ENCODE measurements at regions not wholly inside any gene's neighbourhood (a gene's known extent, or its start where the extent isn't known, plus 50 kb on each side); places are given as distances from the start of the nearest gene placed in this dataset.
"Not testable (repeated sequence)": the region's sequence is repeated elsewhere in the genome, so short reads cannot be mapped to it uniquely, and the experiment has no call there.

DNA sequence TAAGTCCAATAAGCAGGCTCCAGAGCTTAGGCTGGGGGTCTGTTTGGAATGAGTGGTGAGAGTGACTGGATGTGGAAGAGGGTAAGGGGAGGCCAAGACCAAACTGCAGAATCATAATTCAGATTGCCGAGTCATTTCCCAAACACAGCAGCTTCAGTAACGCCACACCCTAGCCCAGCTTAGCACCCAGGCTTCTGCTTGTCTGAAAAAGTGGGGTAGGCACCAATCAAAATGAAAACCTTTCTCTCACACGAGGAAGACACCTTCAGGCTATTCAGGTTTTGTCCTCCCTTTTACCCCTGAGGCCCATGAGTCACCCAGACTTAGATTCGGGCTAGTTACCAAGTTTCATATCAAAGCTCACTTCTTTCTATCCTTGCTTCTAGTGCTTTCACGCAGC lies 306.1 kb downstream of the DAD1 start:
- no peak for DNase-seq

GRCh38 chr14:22282417-22282816 lies 306.6 kb downstream of the DAD1 start:
- DNase-seq, result no peak

- DNase-seq, result not testable (repeated sequence)
Observed at GRCh38 chr14:22281447-22281874, 307.6 kb downstream of the DAD1 start.

DNA sequence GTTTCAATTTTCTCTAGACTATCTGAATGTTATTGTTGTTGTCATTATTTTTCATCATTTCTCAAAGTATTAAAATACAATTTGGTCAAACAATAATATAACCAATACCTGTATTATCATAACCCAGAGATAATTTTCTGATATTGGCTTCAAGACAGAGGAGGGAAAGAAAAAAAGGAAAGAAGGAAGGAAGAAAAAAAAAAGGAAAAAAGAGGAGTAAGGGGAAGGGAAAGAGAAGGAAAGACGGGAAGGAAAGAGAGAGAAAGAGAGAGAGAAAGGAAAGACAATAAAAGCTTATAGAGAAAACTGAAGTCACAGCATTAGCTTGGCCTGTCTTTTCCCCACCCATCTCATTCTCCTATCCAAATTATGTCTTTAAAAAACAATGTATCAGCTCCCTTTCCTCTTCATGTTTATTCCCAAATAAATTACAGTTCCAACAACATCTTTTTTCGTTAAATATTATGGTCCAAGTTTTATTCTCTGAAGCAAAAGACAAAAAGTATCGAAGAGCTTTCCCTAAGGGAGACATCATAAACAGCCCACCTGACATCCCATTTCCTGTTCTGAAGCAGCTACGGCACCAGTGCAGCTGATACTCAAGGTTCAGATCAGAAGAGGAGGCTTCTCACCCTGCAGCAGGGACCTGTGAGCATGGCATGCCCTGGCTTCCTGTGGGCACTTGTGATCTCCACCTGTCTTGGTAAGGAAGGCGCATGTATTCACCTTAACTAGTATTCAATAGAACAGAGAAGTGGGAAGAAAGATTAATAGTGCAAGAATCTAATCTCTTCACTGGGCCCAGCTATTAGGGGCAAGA lies 308.3 kb downstream of the DAD1 start:
- DNase-seq, result no peak

GRCh38 chr14:22276913-22277816 lies 311.9 kb downstream of the DAD1 start:
- DNase-seq, result no peak

- DNase-seq, result no peak
Observed at GRCh38 chr14:22271838-22272799, 316.9 kb downstream of the DAD1 start.

DNA sequence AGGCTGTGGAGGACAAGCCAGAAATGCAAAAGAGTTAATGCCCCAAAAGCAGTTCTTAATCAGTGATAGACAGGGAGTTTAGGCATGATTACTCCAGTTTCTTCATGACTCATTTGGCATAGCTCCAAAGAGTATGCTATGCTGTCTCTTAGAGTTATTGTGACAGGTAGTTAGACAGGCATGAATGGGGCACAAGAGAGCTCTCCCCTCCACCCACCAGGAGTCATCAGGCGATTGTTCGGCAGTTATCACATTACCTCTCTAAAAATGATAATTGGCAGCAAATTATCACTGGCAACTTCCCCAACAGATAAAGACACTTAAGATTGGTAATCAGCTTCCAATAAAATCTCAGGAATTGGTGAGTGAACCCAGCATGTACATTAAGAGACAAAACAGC lies 320.1 kb downstream of the DAD1 start:
- DNase-seq, result no peak

DNA sequence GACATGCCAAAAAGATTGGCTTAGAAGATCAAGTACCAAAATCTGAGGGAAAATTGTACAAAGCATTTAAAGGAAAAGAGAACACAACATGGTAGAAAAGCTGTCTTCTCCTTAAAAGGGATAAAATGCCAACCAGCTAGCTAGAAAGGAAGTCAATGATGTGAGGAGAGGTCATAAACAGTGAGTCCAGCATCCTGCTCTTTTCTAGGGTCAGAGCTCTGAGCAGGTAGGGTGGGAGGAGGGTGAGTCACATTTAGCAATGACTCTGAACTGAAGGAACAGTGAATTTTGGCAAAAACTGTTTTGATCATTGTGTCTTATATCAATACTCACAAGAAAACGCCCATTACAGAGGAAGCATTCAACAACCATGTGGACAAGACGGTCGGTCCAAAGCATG lies 322.3 kb downstream of the DAD1 start:
- no peak for DNase-seq

DNA sequence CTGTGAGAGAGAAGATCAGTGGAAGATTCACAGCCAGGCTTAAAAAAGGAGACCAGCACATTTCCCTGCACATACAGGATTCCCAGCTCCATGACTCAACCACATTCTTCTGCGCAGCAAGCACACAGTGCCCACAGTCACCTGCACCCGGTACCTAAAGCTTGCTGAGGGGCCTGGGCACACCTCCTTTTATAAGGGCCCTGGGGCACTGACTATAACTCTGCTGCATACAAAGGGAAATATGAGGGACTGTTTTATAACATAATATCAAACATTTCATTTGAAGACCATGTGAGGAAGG lies 322.9 kb downstream of the DAD1 start:
- DNase-seq, result no peak

DNA sequence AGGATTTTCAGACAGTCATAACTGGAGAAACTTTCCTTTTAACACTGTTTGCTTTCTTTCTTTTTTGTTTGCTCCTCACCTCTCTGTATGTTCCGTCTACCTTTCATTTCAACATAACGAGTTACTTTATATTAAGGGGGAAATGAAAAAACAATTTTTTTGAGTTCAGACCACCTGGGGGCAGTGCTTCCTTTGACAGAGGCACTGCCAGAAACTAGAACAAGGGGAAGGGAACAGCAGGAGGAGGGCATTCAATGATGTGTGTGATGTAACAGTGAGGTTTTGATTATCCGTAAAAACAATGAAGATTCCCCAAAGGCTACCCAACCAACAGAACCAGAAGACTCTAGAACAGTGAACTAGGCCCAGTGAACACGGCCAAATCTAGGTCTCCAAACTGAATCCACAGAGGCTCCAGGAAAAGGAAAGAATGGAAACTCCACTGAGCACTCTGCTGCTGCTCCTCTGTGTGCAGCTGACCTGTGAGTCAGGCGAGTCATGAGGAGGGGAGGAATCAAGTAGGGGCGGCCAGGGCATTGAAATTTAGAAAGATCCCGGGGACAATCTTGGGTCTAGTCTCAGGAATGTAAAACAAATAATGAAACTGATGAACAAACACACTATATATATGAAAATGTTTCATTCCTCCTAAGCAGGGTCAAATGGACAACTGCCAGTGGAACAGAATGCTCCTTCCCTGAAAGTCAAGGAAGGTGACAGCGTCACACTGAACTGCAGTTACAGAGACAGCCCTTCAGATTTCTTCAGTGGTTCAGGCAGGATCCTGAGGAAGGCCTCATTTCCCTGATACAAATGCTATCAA lies 323.5 kb downstream of the DAD1 start:
- DNase-seq, result peak; percentile 32

- no peak for DNase-seq
Observed at GRCh38 chr14:22264759-22265158, 324.3 kb downstream of the DAD1 start.

- no peak for DNase-seq
Observed at GRCh38 chr14:22263961-22264360, 325.1 kb downstream of the DAD1 start.

DNA sequence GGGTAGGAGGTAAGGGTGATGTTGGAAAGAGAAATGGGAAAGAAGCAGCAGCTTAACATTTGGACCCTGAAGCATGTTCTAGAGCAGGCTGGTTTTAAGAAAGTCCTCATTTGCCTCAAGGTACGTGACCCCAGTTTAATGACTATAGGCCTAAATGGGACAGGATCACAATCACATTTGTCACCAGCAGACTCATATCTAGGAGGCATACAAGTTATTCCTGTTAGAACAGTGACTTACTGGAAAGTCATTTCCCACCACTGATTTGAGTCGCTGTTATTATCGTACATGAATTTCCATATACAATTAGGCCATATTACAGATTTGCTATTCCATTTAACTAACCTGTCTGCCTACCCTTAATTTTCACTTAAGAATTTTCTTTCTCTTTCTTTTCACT lies 326.1 kb downstream of the DAD1 start:
- no peak for DNase-seq

DNA sequence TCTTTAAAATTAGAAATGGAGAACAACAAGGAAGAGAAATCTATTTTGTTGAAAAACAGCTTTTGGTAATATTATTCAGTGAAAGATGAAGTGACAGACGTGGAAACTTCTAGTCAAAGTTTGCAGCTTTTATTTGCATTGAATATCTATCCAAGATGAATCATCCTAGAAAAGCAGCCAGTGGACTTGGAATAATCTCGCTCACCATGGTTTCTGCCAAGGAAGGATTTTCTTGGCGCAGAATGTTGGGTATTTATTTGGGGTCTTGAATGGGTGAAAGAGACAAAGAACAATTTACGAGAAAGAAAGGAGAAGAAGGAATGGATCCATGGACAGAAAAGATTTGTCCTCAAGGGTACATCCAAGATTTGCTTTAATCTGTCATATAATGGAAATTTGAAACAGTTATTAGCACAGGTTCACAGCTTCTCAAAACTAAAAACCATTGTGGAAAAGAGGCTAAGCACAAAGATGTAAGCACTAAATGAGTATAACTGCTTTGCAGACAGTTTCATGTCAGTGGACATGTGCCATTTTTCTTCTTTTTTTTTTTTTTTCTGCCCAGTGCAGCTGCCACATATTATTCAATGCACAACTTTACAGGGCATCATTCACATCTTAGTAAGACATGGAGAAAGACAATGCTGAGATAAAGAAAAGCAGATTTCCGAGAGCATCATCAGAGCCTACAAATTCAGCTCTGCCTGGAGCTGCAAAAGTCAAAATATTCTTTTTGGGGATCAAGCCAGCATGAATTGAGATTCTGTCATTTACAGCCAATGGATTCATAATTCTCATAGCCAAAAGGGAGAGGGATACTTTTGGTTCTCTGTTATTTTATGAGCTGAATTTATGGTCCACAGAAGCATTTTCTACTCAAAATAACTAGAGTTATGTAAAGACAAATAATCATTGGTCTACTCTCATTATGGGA lies 333.7 kb downstream of the DAD1 start:
- DNase-seq, result no peak

DNA sequence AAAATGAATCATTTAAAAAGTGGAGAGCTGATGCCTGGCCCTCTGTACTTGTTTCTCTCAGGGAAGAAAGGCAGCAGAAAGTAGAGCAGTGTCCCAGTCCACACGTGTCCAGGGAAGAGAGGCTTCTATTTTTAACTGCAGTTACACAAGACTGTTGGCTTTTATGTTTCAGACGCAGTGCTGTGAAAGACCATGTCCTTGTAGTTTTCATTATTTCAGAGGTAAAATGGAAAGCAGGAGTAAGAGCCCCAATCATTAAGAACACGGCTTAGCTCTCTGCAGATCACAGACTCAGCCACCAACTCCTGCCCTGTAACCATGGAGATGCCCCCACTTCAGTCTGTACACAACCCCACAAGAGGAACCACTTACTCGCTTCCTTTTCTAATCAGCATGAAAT lies 336.3 kb downstream of the DAD1 start:
- no peak for DNase-seq

GRCh38 chr14:22251090-22251489 lies 337.9 kb downstream of the DAD1 start:
- no peak for DNase-seq

DNA sequence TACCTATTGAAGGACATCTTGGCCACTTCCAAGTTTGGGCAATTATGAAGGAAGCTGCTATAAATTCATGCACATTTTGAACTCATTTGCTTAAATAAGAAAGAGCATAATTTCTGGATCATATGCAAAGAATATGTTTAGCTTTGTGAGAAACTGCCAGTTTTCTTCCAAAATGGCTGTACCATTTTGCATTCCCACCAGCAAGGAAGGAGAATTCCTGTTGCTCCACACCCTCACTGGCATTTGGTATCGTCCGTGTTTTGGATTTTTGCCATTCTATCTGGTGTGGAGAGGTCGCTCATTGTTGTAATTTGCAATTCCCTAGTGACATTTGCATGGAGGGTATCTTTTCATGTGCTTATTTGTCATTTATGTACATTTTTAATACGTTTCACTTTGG lies 339.3 kb downstream of the DAD1 start:
- no peak for DNase-seq

DNA sequence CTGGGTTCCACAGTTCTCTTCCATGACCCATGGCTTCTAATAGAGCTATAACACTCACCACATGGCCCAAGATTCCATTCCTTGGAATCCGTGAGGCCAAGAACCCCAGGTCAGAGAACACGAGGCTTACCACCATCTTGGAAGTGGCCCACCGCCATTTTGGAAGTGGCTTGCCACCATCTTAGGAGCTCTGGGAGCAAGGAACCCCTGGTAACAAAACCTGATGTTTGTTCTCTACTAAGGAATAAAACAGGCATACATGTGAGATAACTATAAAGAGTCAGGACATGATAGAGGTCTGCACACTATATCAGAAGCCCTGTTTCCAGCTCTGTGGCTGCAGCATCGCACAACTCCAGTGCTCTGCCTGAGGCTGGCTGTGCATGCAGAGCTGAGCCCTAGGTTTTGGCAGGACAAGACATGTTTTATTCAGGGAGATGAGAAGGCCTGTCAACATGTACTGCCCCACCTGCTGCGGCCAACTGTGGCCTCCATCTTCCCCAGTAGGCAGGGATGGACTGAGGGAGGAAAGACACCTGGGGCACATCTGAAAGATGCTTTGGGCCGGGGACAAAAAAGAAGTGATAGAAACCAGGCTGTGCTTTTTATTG lies 344.9 kb downstream of the DAD1 start:
- no peak for DNase-seq

DNA sequence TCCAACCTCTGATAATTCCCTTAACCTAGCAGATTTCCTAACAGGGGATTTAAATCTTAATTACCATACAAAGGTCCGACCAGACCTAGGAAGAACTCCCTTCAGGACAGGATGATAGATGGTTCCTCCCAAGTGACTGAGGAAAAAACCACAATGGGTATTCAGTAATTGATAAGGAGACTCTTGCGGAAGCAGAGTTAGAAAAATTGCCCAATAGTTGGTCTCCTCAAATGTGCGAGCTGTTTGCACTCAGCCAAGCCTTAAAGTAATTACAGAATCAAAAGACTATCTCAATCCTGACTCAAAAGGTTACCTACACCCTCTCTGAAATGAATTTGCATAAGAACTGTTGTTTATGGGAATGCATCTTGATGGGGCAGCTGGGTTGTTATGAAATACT lies 350.7 kb downstream of the DAD1 start:
- not testable (repeated sequence) for DNase-seq

GRCh38 chr14:22233377-22233776 lies 355.6 kb downstream of the DAD1 start:
- DNase-seq, result no peak

- no peak for DNase-seq
Observed at GRCh38 chr14:22232933-22233332, 356.1 kb downstream of the DAD1 start.
